ENCODE measurements at regions not wholly inside any gene's neighbourhood (a gene's known extent, or its start where the extent isn't known, plus 50 kb on each side); places are given as distances from the start of the nearest gene placed in this dataset.

GRCh38 chr21:28269173-28269572, 723.5 kb downstream of the LTN1 start:
- Histone ChIP-seq H4K20me1 (replicated peaks; ENCODE audit: control insufficient read depth, extremely low read depth, insufficient read depth, low read length) (no peaks in the 10 kb centered on the region), H3K9ac (replicated peaks; ENCODE audit: extremely low read depth, insufficient read depth, low read length) (no peak overlapping the region), H3K27ac (ENCODE audit: insufficient read depth, low read depth, low read length) (no peak overlapping the region), H3K79me2 (ENCODE audit: control insufficient read depth, insufficient read depth, low read length) (no peaks in the 10 kb centered on the region), H3K27me3 (ENCODE audit: control insufficient read depth in 2 of 2, insufficient read depth in 2 of 2, low read length in 2 of 2) (no peaks in the 10 kb centered on the region), H3K9me1 (replicated peaks; ENCODE audit: control insufficient read depth, extremely low read depth, insufficient read depth, low read length) (no peaks in the 10 kb centered on the region), H3K9me3 (replicated peaks; ENCODE audit: control insufficient read depth, insufficient read depth, low read length) (no peaks in the 10 kb centered on the region), H3K4me3 (replicated peaks in 1 of 3; ENCODE audit: insufficient read depth in 1 of 3, low read depth in 1 of 3, low read length in 3 of 3) (no peak overlapping the region), H2AFZ (ENCODE audit: low read depth, low read length) (no peak overlapping the region), H3K36me3 (ENCODE audit: control insufficient read depth in 2 of 2, extremely low read depth in 1 of 2, insufficient read depth in 2 of 2, low read length in 2 of 2) (no peaks in the 10 kb centered on the region), H3K4me2 (ENCODE audit: insufficient read depth, low read length) (no peak overlapping the region), H3K4me1 (ENCODE audit: control insufficient read depth, extremely low read depth, insufficient read depth, low read length) (no peaks in the 10 kb centered on the region)
- intact Hi-C loops (cut with micrococcal nuclease) (no loop called here), dilution Hi-C loops (cut with MboI; ENCODE audit: extremely low pct_ligation_motif_present, low sequenced_read_pairs) (no loop called here)
- no peak for DNase-seq (ENCODE audit: low read depth, low spot score)
- ChIA-PET POLR2A (no interaction called here), CTCF (interaction anchor here (1.4 kb wide), 1 partner anchor 15 kb away, joined by 3 read pairs; no protein-coding TSS in a partner anchor)
- TF ChIP-seq MAX (IDR thresholded peaks at IDR 0.05; ENCODE audit: insufficient read depth, insufficient read length) (no peak), MYC (IDR thresholded peaks at IDR 0.05; ENCODE audit: low read depth, low read length) (no peak), JUN (IDR thresholded peaks at IDR 0.05; ENCODE audit: borderline replicate concordance, insufficient read depth, insufficient read length, low read depth) (no peak), EZH2 (IDR thresholded peaks at IDR 0.05; ENCODE audit: borderline replicate concordance, low read depth, low read length, severe bottlenecking) (no peak), CTCF (IDR thresholded peaks at IDR 0.05; ENCODE audit: extremely low read depth in 1 of 2, insufficient read depth in 1 of 2, low read depth in 1 of 2, low read length in 2 of 2) (no peak), POLR2A (IDR thresholded peaks at IDR 0.05; ENCODE audit: low read depth, low read length) (no peak), FOS (IDR thresholded peaks at IDR 0.05; ENCODE audit: borderline replicate concordance, insufficient read depth, low read length) (no peak), GATA2 (IDR thresholded peaks at IDR 0.05; ENCODE audit: insufficient read depth, insufficient read length, low read depth, low read length) (no peak), POLR2AphosphoS5 (IDR thresholded peaks at IDR 0.05; ENCODE audit: insufficient read depth, low read depth, low read length) (no peak)
- no TSS peak for BruUV-seq (replicated peaks)
- FAIRE-seq, result no peak
